Loucy (cell line): ENCODE measurements at regions not wholly inside any gene's neighbourhood (a gene's known extent, or its start where the extent isn't known, plus 50 kb on each side); places are given as distances from the start of the nearest gene placed in this dataset.

Experiments used
- CTCF ChIP-seq: fragments of 200-600 bp; sonication (generic); conservative IDR thresholded peaks from 2 replicates; pipeline ENCODE4 v1.5.1; 2014; ENCODE audit warnings: mild to moderate bottlenecking, antibody characterized with exemption, low read length
- EZH2phosphoT487 ChIP-seq: fragments of 200-600 bp; IDR thresholded peaks from 2 replicates; pipeline ENCODE4 v1.6.1; 2018; ENCODE audit warnings: antibody characterized with exemption, mild to moderate bottlenecking, moderate library complexity, borderline replicate concordance

- no peak for TF ChIP-seq CTCF
- no peak for TF ChIP-seq EZH2phosphoT487
Measured at GRCh38 chr1:229913489-229913888, 153.5 kb upstream of the GALNT2 start.
